SK-N-SH treated with all-trans-retinoic acid at 6 μM for 48 hours (cell line): ENCODE measurements at regions not wholly inside any gene's neighbourhood (a gene's known extent, or its start where the extent isn't known, plus 50 kb on each side); places are given as distances from the start of the nearest gene placed in this dataset.

Experiments
- ATAC-seq: fragments of 200-7000 bp; cut with Tn5 transposase; 3 replicates; pipeline ENCODE4 v1.9.1; 2020; ENCODE audit warnings: mild to moderate bottlenecking, moderate library complexity
- ARNTL ChIP-seq: fragments of 450-650 bp; formaldehyde crosslinking; IDR thresholded peaks from 2 replicates; pipeline ENCODE4 v1.5.0; 2020; ENCODE audit warnings: low read depth, mild to moderate bottlenecking, moderate library complexity, borderline replicate concordance
- BACH2 ChIP-seq: fragments of 250-450 bp; sonication (Bioruptor Pico); IDR thresholded peaks from 2 replicates; pipeline ENCODE4 v1.9.0; 2021; ENCODE audit warnings: mild to moderate bottlenecking, borderline replicate concordance
- CREB5 ChIP-seq: fragments of 250-450 bp; sonication (Bioruptor Pico); IDR thresholded peaks from 2 replicates; pipeline ENCODE4 v1.5.1; 2020; ENCODE audit warnings: low read depth, mild to moderate bottlenecking, moderate library complexity
- CSDC2 ChIP-seq: fragments of 250-450 bp; sonication (Bioruptor Pico); IDR thresholded peaks from 2 replicates; pipeline ENCODE4 v1.5.0; 2020; ENCODE audit warnings: mild to moderate bottlenecking, moderate library complexity
- ESRRG ChIP-seq: fragments of 250-450 bp; sonication (Bioruptor Pico); IDR thresholded peaks from 2 replicates; pipeline ENCODE4 v1.6.1; 2021; ENCODE audit warnings: mild to moderate bottlenecking
- GLIS3 ChIP-seq: fragments of 250-450 bp; sonication (Bioruptor Pico); IDR thresholded peaks from 2 replicates; pipeline ENCODE4 v1.5.0; 2020; ENCODE audit warnings: mild to moderate bottlenecking, moderate library complexity
- ISL1 ChIP-seq: fragments of 250-450 bp; sonication (Bioruptor Pico); IDR thresholded peaks from 2 replicates; pipeline ENCODE4 v2.1.2; 2022; ENCODE audit warnings: mild to moderate bottlenecking, moderate library complexity
- OSR1 ChIP-seq: fragments of 250-450 bp; sonication (Bioruptor Pico); IDR thresholded peaks from 2 replicates; pipeline ENCODE4 v1.8.0; 2022; ENCODE audit warnings: moderate library complexity, mild to moderate bottlenecking, inconsistent platforms
- POU6F1 ChIP-seq: fragments of 250-450 bp; sonication (Bioruptor Pico); IDR thresholded peaks from 2 replicates; pipeline ENCODE4 v1.8.0; 2021; ENCODE audit warnings: low read depth, mild to moderate bottlenecking, moderate library complexity, borderline replicate concordance
- PPARA ChIP-seq: fragments of 250-450 bp; sonication (Bioruptor Pico); IDR thresholded peaks from 2 replicates; pipeline ENCODE4 v1.5.0; 2020; ENCODE audit warnings: mild to moderate bottlenecking, borderline replicate concordance
- RARB ChIP-seq: fragments of 250-450 bp; sonication (Bioruptor Pico); IDR thresholded peaks from 2 replicates; pipeline ENCODE4 v1.8.0; 2021; ENCODE audit warnings: mild to moderate bottlenecking, moderate library complexity
- SNAI2 ChIP-seq: fragments of 250-450 bp; sonication (Bioruptor Pico); IDR thresholded peaks from 2 replicates; pipeline ENCODE4 v1.5.0; 2020; ENCODE audit warnings: mild to moderate bottlenecking, moderate library complexity
- TCF4 ChIP-seq: fragments of 250-450 bp; sonication (Bioruptor Pico); IDR thresholded peaks from 2 replicates; pipeline ENCODE4 v1.8.0; 2021; ENCODE audit warnings: mild to moderate bottlenecking, moderate library complexity, borderline replicate concordance
- TOX ChIP-seq: fragments of 250-450 bp; sonication (Bioruptor Pico); IDR thresholded peaks from 2 replicates; pipeline ENCODE4 v1.8.0; 2021; ENCODE audit warnings: mild to moderate bottlenecking, moderate library complexity, borderline replicate concordance
- ZC3H10 ChIP-seq: fragments of 250-450 bp; sonication (Bioruptor Pico); IDR thresholded peaks from 2 replicates; pipeline ENCODE4 v1.5.1; 2021; ENCODE audit warnings: mild to moderate bottlenecking, moderate library complexity
- ZFP3 ChIP-seq: fragments of 250-450 bp; sonication (Bioruptor Pico); IDR thresholded peaks from 2 replicates; pipeline ENCODE4 v1.5.0; 2020; ENCODE audit warnings: mild to moderate bottlenecking, moderate library complexity
- ZFP30 ChIP-seq: fragments of 450-650 bp; formaldehyde crosslinking; IDR thresholded peaks from 2 replicates; pipeline ENCODE4 v1.5.0; 2022; ENCODE audit warnings: mild to moderate bottlenecking, moderate library complexity
- ZNF565 ChIP-seq: fragments of 450-650 bp; formaldehyde crosslinking; conservative IDR thresholded peaks from 2 replicates; pipeline ENCODE4 v1.5.0; 2020; ENCODE audit warnings: low read depth, mild to moderate bottlenecking, moderate library complexity
- ZNF8 ChIP-seq: fragments of 450-650 bp; formaldehyde crosslinking; IDR thresholded peaks from 2 replicates; pipeline ENCODE4 v1.5.0; 2020; ENCODE audit warnings: mild to moderate bottlenecking, moderate library complexity
- TF ChIP-seq, protein P1 (sequence below): fragments of 250-450 bp; sonication (Bioruptor Pico); IDR thresholded peaks from 2 replicates; pipeline ENCODE4 v1.5.0; 2020; ENCODE audit warnings: mild to moderate bottlenecking, moderate library complexity
- TF ChIP-seq, protein P2 (sequence below): fragments of 250-450 bp; sonication (Bioruptor Pico); IDR thresholded peaks from 2 replicates; pipeline ENCODE4 v1.8.0; 2020; ENCODE audit warnings: mild to moderate bottlenecking, moderate library complexity, borderline replicate concordance
- TF ChIP-seq, protein P3 (sequence below): fragments of 250-450 bp; sonication (Bioruptor Pico); IDR thresholded peaks from 2 replicates; pipeline ENCODE4 v1.5.1; 2021; ENCODE audit warnings: mild to moderate bottlenecking, moderate library complexity

GRCh38 chr2:235366807-235367206 lies 127.0 kb upstream of the AGAP1 start (continued):
- no peak for TF ChIP-seq CREB5
- TF ChIP-seq, protein P1, sequence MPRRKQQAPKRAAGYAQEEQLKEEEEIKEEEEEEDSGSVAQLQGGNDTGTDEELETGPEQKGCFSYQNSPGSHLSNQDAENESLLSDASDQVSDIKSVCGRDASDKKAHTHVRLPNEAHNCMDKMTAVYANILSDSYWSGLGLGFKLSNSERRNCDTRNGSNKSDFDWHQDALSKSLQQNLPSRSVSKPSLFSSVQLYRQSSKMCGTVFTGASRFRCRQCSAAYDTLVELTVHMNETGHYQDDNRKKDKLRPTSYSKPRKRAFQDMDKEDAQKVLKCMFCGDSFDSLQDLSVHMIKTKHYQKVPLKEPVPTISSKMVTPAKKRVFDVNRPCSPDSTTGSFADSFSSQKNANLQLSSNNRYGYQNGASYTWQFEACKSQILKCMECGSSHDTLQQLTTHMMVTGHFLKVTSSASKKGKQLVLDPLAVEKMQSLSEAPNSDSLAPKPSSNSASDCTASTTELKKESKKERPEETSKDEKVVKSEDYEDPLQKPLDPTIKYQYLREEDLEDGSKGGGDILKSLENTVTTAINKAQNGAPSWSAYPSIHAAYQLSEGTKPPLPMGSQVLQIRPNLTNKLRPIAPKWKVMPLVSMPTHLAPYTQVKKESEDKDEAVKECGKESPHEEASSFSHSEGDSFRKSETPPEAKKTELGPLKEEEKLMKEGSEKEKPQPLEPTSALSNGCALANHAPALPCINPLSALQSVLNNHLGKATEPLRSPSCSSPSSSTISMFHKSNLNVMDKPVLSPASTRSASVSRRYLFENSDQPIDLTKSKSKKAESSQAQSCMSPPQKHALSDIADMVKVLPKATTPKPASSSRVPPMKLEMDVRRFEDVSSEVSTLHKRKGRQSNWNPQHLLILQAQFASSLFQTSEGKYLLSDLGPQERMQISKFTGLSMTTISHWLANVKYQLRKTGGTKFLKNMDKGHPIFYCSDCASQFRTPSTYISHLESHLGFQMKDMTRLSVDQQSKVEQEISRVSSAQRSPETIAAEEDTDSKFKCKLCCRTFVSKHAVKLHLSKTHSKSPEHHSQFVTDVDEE (CRISPR knock-in tag): no peak

- ATAC-seq: no peak
- TF ChIP-seq ARNTL (CRISPR knock-in tag): no peak
- TF ChIP-seq, protein P2, sequence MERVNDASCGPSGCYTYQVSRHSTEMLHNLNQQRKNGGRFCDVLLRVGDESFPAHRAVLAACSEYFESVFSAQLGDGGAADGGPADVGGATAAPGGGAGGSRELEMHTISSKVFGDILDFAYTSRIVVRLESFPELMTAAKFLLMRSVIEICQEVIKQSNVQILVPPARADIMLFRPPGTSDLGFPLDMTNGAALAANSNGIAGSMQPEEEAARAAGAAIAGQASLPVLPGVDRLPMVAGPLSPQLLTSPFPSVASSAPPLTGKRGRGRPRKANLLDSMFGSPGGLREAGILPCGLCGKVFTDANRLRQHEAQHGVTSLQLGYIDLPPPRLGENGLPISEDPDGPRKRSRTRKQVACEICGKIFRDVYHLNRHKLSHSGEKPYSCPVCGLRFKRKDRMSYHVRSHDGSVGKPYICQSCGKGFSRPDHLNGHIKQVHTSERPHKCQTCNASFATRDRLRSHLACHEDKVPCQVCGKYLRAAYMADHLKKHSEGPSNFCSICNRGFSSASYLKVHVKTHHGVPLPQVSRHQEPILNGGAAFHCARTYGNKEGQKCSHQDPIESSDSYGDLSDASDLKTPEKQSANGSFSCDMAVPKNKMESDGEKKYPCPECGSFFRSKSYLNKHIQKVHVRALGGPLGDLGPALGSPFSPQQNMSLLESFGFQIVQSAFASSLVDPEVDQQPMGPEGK (CRISPR knock-in tag): no peak
- no peak for TF ChIP-seq PPARA (CRISPR knock-in tag)
- TF ChIP-seq, protein P1 (CRISPR knock-in tag): no peak
- TF ChIP-seq SNAI2: no peak
- TF ChIP-seq POU6F1 (CRISPR knock-in tag): no peak
- TF ChIP-seq ZC3H10: no peak
- no peak for TF ChIP-seq TOX (CRISPR knock-in tag)
- TF ChIP-seq GLIS3: no peak
- TF ChIP-seq ZNF565 (CRISPR knock-in tag): no peak
- no peak for TF ChIP-seq TCF4 (CRISPR knock-in tag)
- TF ChIP-seq ESRRG: no peak
- TF ChIP-seq CREB5: no peak
- no peak for TF ChIP-seq CSDC2 (CRISPR knock-in tag)
- no peak for TF ChIP-seq RARB
- no peak for TF ChIP-seq BACH2 (CRISPR knock-in tag)
- TF ChIP-seq ZFP3: no peak
Observed at GRCh38 chr2:235371018-235371417, 122.8 kb upstream of the AGAP1 start.

DNA sequence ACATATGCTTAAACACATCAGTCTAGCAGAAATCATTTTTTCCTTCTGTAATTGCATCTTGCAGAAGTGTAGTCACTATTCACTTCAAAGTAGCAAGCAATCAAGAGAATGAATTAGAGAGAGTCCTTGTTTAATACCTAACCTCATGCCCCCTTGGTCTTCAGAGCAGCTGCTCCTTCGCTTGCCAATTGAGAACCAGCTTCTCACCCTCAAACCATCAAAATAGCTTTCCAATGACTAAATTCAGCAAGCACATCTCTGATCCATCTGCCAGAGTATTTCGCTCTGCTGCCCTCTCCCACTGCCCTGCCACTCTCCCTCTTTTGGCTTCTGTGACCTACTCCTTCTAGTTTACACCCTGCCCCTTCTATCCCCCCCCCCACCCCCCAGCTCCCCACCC lies 120.7 kb upstream of the AGAP1 start:
- no peak for ATAC-seq
- no peak for TF ChIP-seq GLIS3
- TF ChIP-seq ZFP30: no peak
- TF ChIP-seq ZNF565 (CRISPR knock-in tag): no peak
- TF ChIP-seq ISL1 (CRISPR knock-in tag): no peak
- TF ChIP-seq ZC3H10: no peak
- TF ChIP-seq OSR1 (CRISPR knock-in tag): no peak
- TF ChIP-seq PPARA (CRISPR knock-in tag): no peak
- no peak for TF ChIP-seq ZNF8 (CRISPR knock-in tag)
- TF ChIP-seq ESRRG: no peak
- TF ChIP-seq CSDC2 (CRISPR knock-in tag): no peak
- TF ChIP-seq, protein P3, sequence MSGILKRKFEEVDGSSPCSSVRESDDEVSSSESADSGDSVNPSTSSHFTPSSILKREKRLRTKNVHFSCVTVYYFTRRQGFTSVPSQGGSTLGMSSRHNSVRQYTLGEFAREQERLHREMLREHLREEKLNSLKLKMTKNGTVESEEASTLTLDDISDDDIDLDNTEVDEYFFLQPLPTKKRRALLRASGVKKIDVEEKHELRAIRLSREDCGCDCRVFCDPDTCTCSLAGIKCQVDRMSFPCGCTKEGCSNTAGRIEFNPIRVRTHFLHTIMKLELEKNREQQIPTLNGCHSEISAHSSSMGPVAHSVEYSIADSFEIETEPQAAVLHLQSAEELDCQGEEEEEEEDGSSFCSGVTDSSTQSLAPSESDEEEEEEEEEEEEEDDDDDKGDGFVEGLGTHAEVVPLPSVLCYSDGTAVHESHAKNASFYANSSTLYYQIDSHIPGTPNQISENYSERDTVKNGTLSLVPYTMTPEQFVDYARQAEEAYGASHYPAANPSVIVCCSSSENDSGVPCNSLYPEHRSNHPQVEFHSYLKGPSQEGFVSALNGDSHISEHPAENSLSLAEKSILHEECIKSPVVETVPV (CRISPR knock-in tag): no peak
- TF ChIP-seq, protein P1 (CRISPR knock-in tag): no peak
- TF ChIP-seq, all 23 proteins: peak for 0
